ENCODE measurements at regions not wholly inside any gene's neighbourhood (a gene's known extent, or its start where the extent isn't known, plus 50 kb on each side); places are given as distances from the start of the nearest gene placed in this dataset.
A peak's percentile ranks its signal among the peaks of the same experiment; 100 is the strongest.

GRCh38 chr13:76795701-76796695, 90.2 kb downstream of the KCTD12 start:
- DNase-seq (ENCODE audit: low read depth) = no peak

- peak; percentile 58 for DNase-seq (ENCODE audit: low read depth)
Observed at GRCh38 chr13:76792731-76793347, 93.4 kb downstream of the KCTD12 start.

- DNase-seq (ENCODE audit: low read depth) = peak; percentile 6
Observed at GRCh38 chr13:76790980-76791819, 95.0 kb downstream of the KCTD12 start.

- DNase-seq (ENCODE audit: low read depth) = no peak
Observed at GRCh38 chr13:76790526-76790925, 95.7 kb downstream of the KCTD12 start.

GRCh38 chr13:76783798-76784197, 102.4 kb downstream of the KCTD12 start:
- no peak for DNase-seq (ENCODE audit: low read depth)

GRCh38 chr13:76778853-76779252, 107.4 kb downstream of the KCTD12 start:
- no peak for DNase-seq (ENCODE audit: low read depth)

- no peak for DNase-seq (ENCODE audit: low read depth)
Observed at GRCh38 chr13:76777096-76777495, 109.1 kb downstream of the KCTD12 start.

- DNase-seq (ENCODE audit: low read depth) = no peak
Observed at GRCh38 chr13:76775088-76775740, 111.0 kb downstream of the KCTD12 start.

- no peak for DNase-seq (ENCODE audit: low read depth)
Observed at GRCh38 chr13:76773448-76774094, 112.6 kb downstream of the KCTD12 start.

- no peak for DNase-seq (ENCODE audit: low read depth)
Observed at GRCh38 chr13:76772241-76772640, 114.0 kb downstream of the KCTD12 start.

GRCh38 chr13:76769271-76769791, 116.9 kb downstream of the KCTD12 start:
- no peak for DNase-seq (ENCODE audit: low read depth)

- DNase-seq (ENCODE audit: low read depth) = no peak
Observed at GRCh38 chr13:76768384-76768783, 117.8 kb downstream of the KCTD12 start.

- DNase-seq (ENCODE audit: low read depth) = no peak
Observed at GRCh38 chr13:76764916-76765315, 121.3 kb downstream of the KCTD12 start.

- DNase-seq (ENCODE audit: low read depth) = peak; percentile 34
Observed at GRCh38 chr13:76764429-76764828, 121.8 kb downstream of the KCTD12 start.

- no peak for DNase-seq (ENCODE audit: low read depth)
Observed at GRCh38 chr13:76762721-76763120, 123.5 kb downstream of the KCTD12 start.

- DNase-seq (ENCODE audit: low read depth) = peak; percentile 5
Observed at GRCh38 chr13:76759877-76760276, 126.3 kb downstream of the KCTD12 start.

- no peak for DNase-seq (ENCODE audit: low read depth)
Observed at GRCh38 chr13:76758738-76759137, 127.5 kb downstream of the KCTD12 start.

GRCh38 chr13:76758257-76758656, 127.9 kb downstream of the KCTD12 start:
- DNase-seq (ENCODE audit: low read depth) = no peak

GRCh38 chr13:76756451-76756850, 129.8 kb downstream of the KCTD12 start:
- DNase-seq (ENCODE audit: low read depth) = no peak

- peak; percentile 49 for DNase-seq (ENCODE audit: low read depth)
Observed at GRCh38 chr13:76754414-76754813, 131.8 kb downstream of the KCTD12 start.

GRCh38 chr13:76751278-76751677, 134.9 kb downstream of the KCTD12 start:
- no peak for DNase-seq (ENCODE audit: low read depth)
